ENCODE measurements at regions not wholly inside any gene's neighbourhood (a gene's known extent, or its start where the extent isn't known, plus 50 kb on each side); places are given as distances from the start of the nearest gene placed in this dataset.
"Not testable (repeated sequence)": the region's sequence is repeated elsewhere in the genome, so short reads cannot be mapped to it uniquely, and the experiment has no call there.

DNA sequence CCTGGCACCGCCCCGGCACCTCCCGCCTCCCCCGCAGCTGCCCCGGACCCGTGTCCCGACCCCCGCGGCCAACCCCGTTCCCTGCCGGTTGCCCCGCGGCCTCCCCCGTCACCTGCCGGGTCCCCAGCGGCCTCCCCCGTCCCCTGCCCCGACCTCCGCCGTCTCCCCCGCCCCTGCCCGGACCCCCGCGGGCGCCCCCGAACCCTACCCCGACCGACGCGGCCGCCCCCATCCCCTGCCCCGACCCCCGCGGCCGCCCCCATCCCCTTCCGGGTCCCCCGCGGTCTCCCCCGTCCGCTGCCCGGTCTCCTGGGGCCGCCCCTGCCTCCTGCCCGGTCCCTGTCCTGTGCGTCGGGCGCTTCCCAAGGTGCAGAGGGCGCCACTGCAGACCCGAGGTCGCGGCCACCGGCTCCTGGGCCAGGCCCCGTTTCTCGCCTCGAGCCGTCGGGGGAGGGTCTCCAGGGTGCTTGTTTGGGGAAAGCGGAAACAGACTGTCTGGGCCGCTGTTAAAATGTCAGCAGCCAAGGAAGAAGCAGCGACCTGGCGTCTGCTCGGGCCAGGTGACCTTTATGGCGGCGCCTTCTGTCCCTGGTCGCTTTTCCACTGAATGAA lies 51.6 kb upstream of the APOD start:
- not testable (repeated sequence) for DNase-seq

DNA sequence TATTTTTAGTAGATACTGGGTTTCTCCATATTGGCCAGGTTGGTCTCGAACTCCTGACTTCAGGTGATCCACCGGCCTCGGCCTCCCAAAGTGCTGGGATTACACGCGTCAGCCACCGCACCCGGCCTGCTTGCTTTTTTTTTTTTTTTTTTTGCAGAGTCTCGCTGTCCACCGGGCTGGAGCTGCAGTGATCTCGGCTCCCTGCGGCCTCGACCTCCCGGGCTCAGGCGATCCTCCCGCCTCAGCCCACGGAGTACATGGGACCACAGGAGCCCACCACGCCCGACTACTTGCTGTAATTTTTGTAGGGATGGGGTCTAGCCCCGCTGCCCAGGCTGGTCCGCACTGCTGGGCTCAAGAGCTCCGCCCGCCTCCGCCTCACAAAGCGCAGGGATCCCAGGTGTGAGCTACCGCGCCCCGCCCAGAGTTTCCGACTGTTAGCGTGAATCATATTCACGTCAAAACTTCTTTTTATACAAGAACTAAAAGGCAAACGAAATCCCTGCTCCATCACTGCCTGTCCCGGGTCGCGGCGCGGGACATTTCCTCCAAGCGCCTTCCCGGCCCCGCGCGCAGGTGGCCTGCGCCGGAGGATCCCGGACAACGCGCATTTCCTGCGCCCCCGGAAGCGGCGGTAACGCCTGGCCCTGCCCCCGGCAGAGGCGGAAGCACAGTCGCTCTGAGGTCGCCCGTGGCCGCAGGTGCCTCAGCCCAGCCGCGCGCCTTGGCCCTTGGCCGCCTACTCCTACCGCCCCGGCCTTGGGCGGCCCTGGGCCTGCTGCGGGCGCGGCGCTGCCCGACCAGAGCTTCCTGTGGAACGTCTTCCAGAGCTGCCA lies 50.9 kb upstream of the APOD start:
- not testable (repeated sequence) for DNase-seq
